ENCODE measurements at regions not wholly inside any gene's neighbourhood (a gene's known extent, or its start where the extent isn't known, plus 50 kb on each side); places are given as distances from the start of the nearest gene placed in this dataset.

DNA sequence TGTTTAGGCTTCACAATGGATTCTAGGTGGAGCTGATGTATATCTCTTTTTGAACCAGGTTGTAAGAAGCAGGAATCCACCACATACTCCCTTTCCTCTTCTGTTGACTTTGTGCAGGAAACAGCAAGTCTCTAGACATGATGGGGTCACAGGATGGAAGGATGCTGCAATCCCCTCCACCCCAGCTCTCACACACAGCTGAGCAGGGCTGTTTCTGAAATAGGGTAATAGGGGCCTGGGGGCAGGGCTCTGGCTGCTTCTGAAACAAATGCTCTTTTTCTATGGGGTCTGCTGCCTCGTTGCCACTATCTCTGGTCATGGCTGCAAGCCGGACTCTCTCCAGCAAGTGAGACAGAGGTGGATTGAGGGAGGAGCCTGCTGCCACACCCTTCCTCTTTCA lies 148.9 kb downstream of the SOX11 start:
- no peak for DNase-seq (ENCODE audit: low read depth)

GRCh38 chr2:5842326-5842725 lies 150.1 kb downstream of the SOX11 start:
- DNase-seq (ENCODE audit: low read depth): no peak

GRCh38 chr2:5845798-5846330 lies 153.7 kb downstream of the SOX11 start:
- no peak for DNase-seq (ENCODE audit: low read depth)

- DNase-seq (ENCODE audit: low read depth): no peak
These were observed 154.7 kb downstream of the SOX11 start for GRCh38 chr2:5846881-5847280.

DNA sequence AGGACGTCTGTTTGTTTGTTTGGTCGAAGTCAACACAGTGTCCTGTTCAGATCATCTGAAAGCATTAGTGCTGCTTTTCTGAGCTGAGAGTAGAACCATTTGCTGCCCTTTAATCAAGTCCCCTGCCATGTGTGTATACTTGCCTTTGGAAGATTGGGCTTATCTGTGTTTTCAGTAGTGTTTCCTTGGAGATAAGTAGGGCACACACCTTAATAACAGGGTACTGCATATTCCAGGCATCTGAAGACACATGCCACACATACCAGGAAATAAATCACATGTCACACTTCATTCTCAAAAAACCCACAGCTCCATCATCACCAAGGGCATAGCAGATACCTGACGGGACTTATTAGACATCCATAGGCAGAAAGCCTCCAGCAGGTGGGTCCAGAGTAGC lies 157.4 kb downstream of the SOX11 start:
- DNase-seq (ENCODE audit: low read depth): no peak

DNA sequence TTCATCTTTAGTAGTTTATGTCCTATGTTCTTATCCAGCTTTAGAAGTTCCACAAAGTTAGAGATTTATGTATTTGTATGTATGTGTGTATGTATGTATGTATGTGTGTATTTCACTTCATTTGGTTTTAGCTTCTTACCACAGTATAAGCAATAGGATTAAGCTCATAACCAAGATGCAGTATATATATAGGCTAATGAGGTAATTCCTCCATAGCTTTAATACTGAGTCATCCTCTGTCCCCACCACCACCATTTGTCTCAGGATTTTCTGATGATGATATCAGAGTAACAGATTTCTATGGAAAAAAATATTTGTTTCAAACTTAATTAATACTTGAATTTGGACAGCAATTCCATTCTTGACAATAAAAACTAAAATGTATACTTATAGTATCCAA lies 159.2 kb downstream of the SOX11 start:
- DNase-seq (ENCODE audit: low read depth): no peak

GRCh38 chr2:5854797-5855196 lies 162.6 kb downstream of the SOX11 start:
- no peak for DNase-seq (ENCODE audit: low read depth)

GRCh38 chr2:5867056-5867455 lies 174.9 kb downstream of the SOX11 start:
- DNase-seq (ENCODE audit: low read depth): peak; percentile 6

GRCh38 chr2:5868931-5869330 lies 176.7 kb downstream of the SOX11 start:
- no peak for DNase-seq (ENCODE audit: low read depth)

GRCh38 chr2:5869936-5870335 lies 177.8 kb downstream of the SOX11 start:
- no peak for DNase-seq (ENCODE audit: low read depth)

GRCh38 chr2:5877360-5877759 lies 185.2 kb downstream of the SOX11 start:
- DNase-seq (ENCODE audit: low read depth): no peak

GRCh38 chr2:5885451-5886173 lies 193.4 kb downstream of the SOX11 start:
- DNase-seq (ENCODE audit: low read depth): no peak

GRCh38 chr2:5886462-5886861 lies 194.3 kb downstream of the SOX11 start:
- no peak for DNase-seq (ENCODE audit: low read depth)

DNA sequence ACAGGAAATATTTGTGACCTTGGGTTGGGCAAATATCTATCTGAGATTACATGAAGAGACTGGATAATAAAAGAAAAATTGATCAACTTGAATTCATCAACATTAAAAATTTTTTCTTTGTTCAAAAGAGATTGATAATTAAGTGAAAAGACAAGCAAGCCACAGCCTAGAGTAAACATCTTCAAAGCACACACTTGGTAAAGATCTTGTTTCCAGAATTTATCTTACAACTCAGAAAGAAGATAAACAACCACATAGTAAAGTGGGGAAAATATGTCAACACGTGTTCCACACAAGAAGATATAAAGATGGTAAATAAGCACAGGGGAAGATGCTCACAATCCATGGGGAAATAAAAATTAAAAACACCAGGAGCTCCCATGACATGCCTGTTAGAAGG lies 195.9 kb downstream of the SOX11 start:
- DNase-seq (ENCODE audit: low read depth): no peak

DNA sequence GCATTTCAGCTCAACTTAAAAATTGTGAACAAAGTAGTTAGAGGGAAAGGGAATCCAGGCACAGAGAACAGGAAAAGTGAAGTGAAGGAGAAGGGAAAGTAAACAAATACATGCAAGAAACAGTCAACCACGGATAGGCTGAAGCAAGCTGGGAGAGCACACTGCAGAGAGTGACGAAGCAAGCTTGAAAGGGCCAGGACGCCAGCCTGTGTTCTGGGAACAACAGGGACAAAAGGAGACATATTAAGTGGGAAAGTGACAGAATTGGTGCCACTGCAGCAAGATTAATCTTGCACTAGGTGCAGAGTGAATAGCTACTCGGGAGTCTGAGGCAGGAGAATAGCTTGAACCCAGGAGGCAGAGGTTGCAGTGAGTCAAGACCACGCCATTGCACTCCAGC lies 197.3 kb downstream of the SOX11 start:
- no peak for DNase-seq (ENCODE audit: low read depth)

DNA sequence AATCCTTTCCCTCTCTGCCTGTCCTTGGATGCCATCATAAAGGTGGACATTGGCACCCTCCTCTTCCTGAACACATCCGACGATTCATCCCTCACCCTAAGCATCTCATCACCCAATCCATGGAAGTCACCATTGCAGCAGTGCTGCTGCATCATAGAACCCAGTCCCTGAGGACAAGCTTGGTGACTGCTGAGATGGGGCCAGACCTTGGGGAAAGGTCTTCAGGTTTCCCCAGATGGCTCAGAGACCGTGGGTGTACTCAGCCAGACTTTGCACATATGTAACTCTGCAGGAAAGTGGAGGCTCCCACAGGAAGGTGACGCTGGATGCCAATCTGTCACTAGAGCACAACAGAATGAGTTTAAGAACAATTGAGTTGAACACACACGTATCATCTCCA lies 202.2 kb downstream of the SOX11 start:
- DNase-seq (ENCODE audit: low read depth): no peak

DNA sequence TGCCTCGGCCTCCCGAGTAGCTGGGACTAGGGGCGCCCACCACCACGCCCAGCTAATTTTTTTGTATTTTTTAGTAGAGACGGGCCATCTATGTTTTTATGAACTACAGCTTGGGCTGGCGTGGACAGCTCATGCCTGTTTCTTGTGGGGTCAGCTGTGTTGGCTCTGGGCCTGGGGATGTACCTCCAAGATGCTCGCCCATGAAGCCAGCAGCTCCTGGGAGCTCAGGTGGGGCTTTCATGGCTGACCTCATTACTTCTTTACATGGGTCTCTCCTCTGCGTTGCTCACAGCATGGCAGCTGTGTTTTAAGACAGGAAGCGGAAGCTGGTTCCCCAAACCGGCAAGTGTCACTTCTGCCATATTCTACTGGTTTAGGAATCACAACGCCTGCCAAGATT lies 203.1 kb downstream of the SOX11 start:
- no peak for DNase-seq (ENCODE audit: low read depth)

DNA sequence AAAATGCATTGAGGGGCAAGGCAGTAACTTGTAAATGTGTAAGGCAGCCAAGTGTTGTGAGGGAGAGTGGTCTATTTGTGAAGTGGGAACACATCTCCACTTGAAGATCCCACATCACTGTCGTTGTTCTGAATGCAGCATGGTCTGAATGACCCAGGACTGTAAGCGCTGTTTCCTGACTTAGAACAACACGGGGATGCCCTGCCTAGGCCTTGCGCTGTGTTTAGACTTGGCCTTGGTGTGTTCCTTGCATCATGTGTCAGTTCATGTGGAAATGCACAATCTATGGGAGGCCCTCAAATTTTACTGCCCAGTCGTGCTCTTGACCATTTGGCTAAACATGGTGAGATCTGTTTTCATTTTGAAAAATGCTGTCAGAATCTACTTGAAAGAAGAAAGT lies 205.1 kb downstream of the SOX11 start:
- DNase-seq (ENCODE audit: low read depth): no peak

- no peak for DNase-seq (ENCODE audit: low read depth)
These were observed 206.5 kb downstream of the SOX11 start for GRCh38 chr2:5898667-5899066.

DNA sequence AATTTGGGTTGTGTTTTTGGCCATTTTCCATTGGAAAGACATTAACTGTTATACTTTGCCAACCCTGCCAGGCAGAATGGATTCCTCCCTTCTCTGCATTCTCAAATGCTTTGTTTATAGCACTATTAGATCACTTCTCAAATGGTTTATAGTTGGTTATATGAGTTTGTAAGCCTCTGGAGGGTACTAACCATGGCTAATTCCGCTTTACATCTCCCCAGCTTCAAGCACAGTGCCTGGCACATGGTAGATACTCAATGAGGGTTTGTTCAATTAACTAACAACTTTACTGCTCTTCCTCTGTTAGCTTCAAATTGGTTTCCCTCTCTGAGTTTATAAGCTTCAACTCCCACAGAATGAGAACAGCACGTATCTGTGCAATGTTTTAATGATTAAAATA lies 213.5 kb downstream of the SOX11 start:
- DNase-seq (ENCODE audit: low read depth): no peak

DNA sequence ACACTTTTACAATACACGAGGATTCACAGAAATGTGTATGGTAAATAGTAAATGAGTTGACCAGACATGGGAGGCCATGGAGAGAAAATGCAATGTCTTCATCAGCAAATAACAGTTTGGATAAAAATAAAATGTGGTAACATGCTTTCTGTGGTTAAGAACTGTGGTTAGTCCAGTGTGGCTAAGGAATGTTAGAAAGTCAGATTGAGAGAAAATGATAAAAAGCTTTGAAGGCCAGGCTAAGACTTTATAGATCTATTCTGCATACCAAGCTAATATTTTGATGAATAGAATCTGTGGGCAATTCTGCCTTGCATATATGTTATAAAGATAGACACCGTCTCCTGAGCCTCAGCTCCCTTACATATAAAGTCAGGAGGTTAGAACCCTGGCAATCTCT lies 215.9 kb downstream of the SOX11 start:
- DNase-seq (ENCODE audit: low read depth): no peak

DNA sequence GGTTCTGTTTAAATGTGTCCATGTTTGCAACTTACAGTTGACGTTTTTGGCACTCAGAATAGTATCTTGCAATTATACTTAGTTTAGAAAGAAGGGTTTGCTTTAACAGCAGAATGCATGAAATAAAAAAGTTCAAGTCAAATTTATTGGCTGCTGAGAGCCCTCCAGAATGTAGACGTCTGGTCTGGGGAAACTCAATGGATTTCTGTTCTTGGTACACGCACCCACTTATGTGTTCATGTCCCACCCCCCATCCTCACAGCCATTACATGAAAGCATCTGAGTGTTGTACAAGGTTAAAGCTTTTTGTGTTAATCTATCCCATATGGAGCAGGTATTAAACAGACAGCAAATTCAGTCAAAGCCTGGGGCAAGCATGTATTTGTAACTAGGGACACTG lies 219.5 kb downstream of the SOX11 start:
- no peak for DNase-seq (ENCODE audit: low read depth)

- no peak for DNase-seq (ENCODE audit: low read depth)
These were observed 221.7 kb downstream of the SOX11 start for GRCh38 chr2:5913711-5914395.
